ENCODE measurements at regions not wholly inside any gene's neighbourhood (a gene's known extent, or its start where the extent isn't known, plus 50 kb on each side); places are given as distances from the start of the nearest gene placed in this dataset.

- Histone ChIP-seq H4K91ac (ENCODE audit: insufficient read depth, low read depth, low read length) (no peak overlapping the region), H2BK15ac (ENCODE audit: low read depth, low read length) (no peak overlapping the region), H2BK20ac (ENCODE audit: low read depth, low read length) (no peak overlapping the region), H3K23ac (ENCODE audit: low read depth, low read length) (no peak overlapping the region), H3K18ac (ENCODE audit: low read depth, low read length) (no peak overlapping the region), H4K5ac (ENCODE audit: low read depth, low read length) (no peak overlapping the region), H3K9me1 (ENCODE audit: insufficient read depth, low read length) (no peaks in the 10 kb centered on the region), H3K56ac (ENCODE audit: extremely low read depth, insufficient read depth, low read length) (no peak overlapping the region), H3K4me2 (ENCODE audit: low read depth, low read length) (no peak overlapping the region), H3K4ac (ENCODE audit: low read depth, low read length) (no peak overlapping the region), H3K4me1 (ENCODE audit: control insufficient read depth, insufficient read depth, low read length) (no peaks in the 10 kb centered on the region), H2AK9ac (replicated peaks; ENCODE audit: low read depth, low read length, poor library complexity) (no peak overlapping the region), H3K4me3 (ENCODE audit: insufficient read depth, low read depth, low read length) (no peak overlapping the region), H3K9ac (ENCODE audit: low read depth, low read length) (no peak overlapping the region), H3K27me3 (ENCODE audit: control insufficient read depth, insufficient read depth, low read length) (no peaks in the 10 kb centered on the region), H2BK5ac (ENCODE audit: low read depth, low read length, poor library complexity, severe bottlenecking) (no peak overlapping the region), H4K8ac (ENCODE audit: low read depth in 2 of 2, low read length in 2 of 2) (no peak overlapping the region), H4K20me1 (ENCODE audit: insufficient read depth, low read length) (no peaks in the 10 kb centered on the region), H3K27ac (ENCODE audit: insufficient read depth, low read length) (no peak overlapping the region), H3K9me3 (ENCODE audit: control insufficient read depth, insufficient read depth, low read length) (no peaks in the 10 kb centered on the region), H3K36me3 (ENCODE audit: control insufficient read depth, insufficient read depth, low read length) (no peaks in the 10 kb centered on the region), H2AK5ac (ENCODE audit: low read depth, low read length) (no peak overlapping the region), H2BK120ac (ENCODE audit: low read depth, low read length) (no peak overlapping the region), H3K79me1 (ENCODE audit: low read depth in 1 of 2, low read length in 2 of 2) (no peaks in the 10 kb centered on the region), H2AFZ (replicated peaks; ENCODE audit: low read length, poor library complexity) (no peak overlapping the region), H3K14ac (replicated peaks; ENCODE audit: low read depth, low read length) (no peak overlapping the region)
- ChIA-PET POLR2A (ENCODE audit: unreplicated experiment) (no interaction called here), CTCF (interaction anchor here (0.6 kb wide), 1 partner anchor 1869 kb away, joined by 3 read pairs; no protein-coding TSS in a partner anchor)
- peak; percentile 67 for TF ChIP-seq BHLHE40 (IDR thresholded peaks at IDR 0.05; ENCODE audit: low read depth, low read length)
- no peak for TF ChIP-seq MXI1 (IDR thresholded peaks at IDR 0.05; ENCODE audit: borderline replicate concordance, low read depth, low read length)
- no peak for TF ChIP-seq MAFK (IDR thresholded peaks at IDR 0.05; ENCODE audit: low read depth, low read length)
- no peak for TF ChIP-seq RCOR1 (IDR thresholded peaks at IDR 0.05; ENCODE audit: insufficient replicate concordance, low read length)
- TF ChIP-seq CEBPB (IDR thresholded peaks at IDR 0.05; ENCODE audit: low read depth, low read length) = no peak; the same call in 1 of the 2 replicates
- no peak for TF ChIP-seq POLR2A (IDR thresholded peaks at IDR 0.05; ENCODE audit: low read depth, low read length)
- TF ChIP-seq SMC3 (IDR thresholded peaks at IDR 0.05; ENCODE audit: low read depth, low read length) = no peak
- no peak for TF ChIP-seq NFE2L2 (IDR thresholded peaks at IDR 0.05; ENCODE audit: low read depth, low read length)
- peak; percentile 84 for TF ChIP-seq FOS (IDR thresholded peaks at IDR 0.05; ENCODE audit: low read depth, low read length)
- in situ Hi-C loops (cut with MboI; ENCODE audit: low sequenced_read_pairs) (no loop called here), dilution Hi-C loops (cut with HindIII; ENCODE audit: low sequenced_read_pairs, unreplicated experiment) (no loop called here), intact Hi-C loops (cut with micrococcal nuclease) (no loop called here)
- ATAC-seq (ENCODE audit: low read depth) (peak; percentile 76), DNase-seq (peak; percentile 91)
- no TSS peak for BruUV-seq (replicated peaks)
- WGBS, 2 experiments (ENCODE audit: extremely low coverage in 2 of 2, insufficient read length in 1 of 2) = no CpG with 5 or more reads among the region's 1 CpG
These were observed 1255.1 kb downstream of the SLITRK1 start for GRCh38 chr13:82627183-82627582.

All from IMR-90 (cell line).